ENCODE measurements at regions not wholly inside any gene's neighbourhood (a gene's known extent, or its start where the extent isn't known, plus 50 kb on each side); places are given as distances from the start of the nearest gene placed in this dataset.

GRCh38 chr1:190738317-190738716, 260.7 kb upstream of the BRINP3 start:
- BruUV-seq (replicated peaks): no TSS peak
- RAD21 ChIA-PET (ENCODE audit: unreplicated experiment): no interaction called here
- CTCF ChIA-PET: no interaction called here
- Histone ChIP-seq H2AFZ (ENCODE audit: control insufficient read depth, low read depth, low read length) (no peak overlapping the region), H3K9me3 (replicated peaks; ENCODE audit: control insufficient read depth, insufficient read depth, low read length) (no peaks in the 10 kb centered on the region), H3K27ac (ENCODE audit: control insufficient read depth, insufficient read depth) (no peak overlapping the region), H3K9ac (ENCODE audit: control insufficient read depth, insufficient read depth, low read length) (no peak overlapping the region), H4K20me1 (ENCODE audit: control insufficient read depth, insufficient read depth) (no peaks in the 10 kb centered on the region), H3K36me3 (ENCODE audit: control insufficient read depth in 2 of 2, insufficient read depth in 2 of 2, low read length in 1 of 2) (no peaks in the 10 kb centered on the region), H3K4me2 (ENCODE audit: control insufficient read depth, insufficient read depth) (no peak overlapping the region), H3K4me1 (ENCODE audit: control insufficient read depth, insufficient read depth, low read length) (no peaks in the 10 kb centered on the region), H3K27me3 (replicated peaks in 1 of 2; ENCODE audit: control insufficient read depth in 2 of 2, insufficient read depth in 2 of 2, low read length in 1 of 2) (no peaks in the 10 kb centered on the region), H3K79me2 (ENCODE audit: control insufficient read depth, insufficient read depth, low read length) (no peaks in the 10 kb centered on the region), H3K4me3 (no peak overlapping the region)
- WGBS (ENCODE audit: insufficient coverage, insufficient replicate concordance, low lambda C conversion rate, missing lambda C conversion rate): 13% methylated on average over 3 of the region's 3 CpGs
- intact Hi-C loops (cut with micrococcal nuclease; ENCODE audit: unreplicated experiment): no loop called here
- FAIRE-seq: no peak
- in situ Hi-C loops (cut with MboI): no loop called here
- no peak for DNase-seq (ENCODE audit: low read depth, low spot score)
- POLR2A ChIA-PET: no interaction called here
- SMC1A ChIA-PET (ENCODE audit: uncharacterized antibody, unreplicated experiment): no interaction called here
- TF ChIP-seq TAF1 (IDR thresholded peaks at IDR 0.05; ENCODE audit: borderline replicate concordance, low read depth, low read length) (no peak), E2F4 (IDR thresholded peaks at IDR 0.05; ENCODE audit: low read depth, low read length) (no peak), TCF3 (IDR thresholded peaks at IDR 0.05; ENCODE audit: borderline replicate concordance, insufficient read depth, low read depth, low read length) (no peak), SMAD1 (IDR thresholded peaks at IDR 0.05; ENCODE audit: low read depth, partially characterized antibody) (no peak), RBBP5 (conservative IDR thresholded peaks at IDR 0.05) (no peak), ZNF622 (IDR thresholded peaks at IDR 0.05) (no peak), CUX1 (IDR thresholded peaks at IDR 0.05; ENCODE audit: insufficient replicate concordance, low read depth, low read length) (no peak), HDAC2 (IDR thresholded peaks at IDR 0.05) (no peak), FOXK2 (IDR thresholded peaks at IDR 0.05) (no peak), NBN (IDR thresholded peaks at IDR 0.05) (no peak), EGR1 (IDR thresholded peaks at IDR 0.05; ENCODE audit: borderline replicate concordance in 1 of 2, low read depth in 2 of 2, low read length in 2 of 2) (no peak), CHD2 (IDR thresholded peaks at IDR 0.05; ENCODE audit: borderline replicate concordance, low read depth, low read length) (no peak), CTCF (IDR thresholded peaks at IDR 0.05 in 2 of 3, conservative IDR thresholded peaks at IDR 0.05 in 1 of 3; ENCODE audit: control insufficient read depth in 2 of 3, extremely low read depth in 1 of 3, insufficient read depth in 1 of 3, low read depth in 3 of 3, low read length in 3 of 3) (no peak), KDM1A (IDR thresholded peaks at IDR 0.05; ENCODE audit: borderline replicate concordance) (no peak)
- ATAC-seq: no peak

Data from GM12878 (cell line).